HEK293 (cell line): ENCODE measurements at regions not wholly inside any gene's neighbourhood (a gene's known extent, or its start where the extent isn't known, plus 50 kb on each side); places are given as distances from the start of the nearest gene placed in this dataset.

Source experiments
- BCL11A ChIP-seq: fragments of 450-650 bp; formaldehyde crosslinking; IDR thresholded peaks from 2 replicates; pipeline ENCODE4 v1.5.1; 2016; ENCODE audit warnings: low read depth, missing biosample characterization, missing genetic modification characterization
- FEZF1 ChIP-seq: fragments of 450-650 bp; formaldehyde crosslinking; IDR thresholded peaks from 2 replicates; pipeline ENCODE4 v1.5.1; 2016; ENCODE audit warnings: missing biosample characterization, missing genetic modification characterization
- ZFP3 ChIP-seq: fragments of 450-650 bp; formaldehyde crosslinking; IDR thresholded peaks from 2 replicates; pipeline ENCODE4 v1.5.1; 2016; ENCODE audit warnings: low read depth, missing biosample characterization, missing genetic modification characterization
- ZNF350 ChIP-seq: fragments of 450-650 bp; formaldehyde crosslinking; IDR thresholded peaks from 2 replicates; pipeline ENCODE4 v1.5.0; 2017; ENCODE audit warnings: missing biosample characterization, mild to moderate bottlenecking, missing genetic modification characterization
- ZNF391 ChIP-seq: fragments of 450-650 bp; formaldehyde crosslinking; IDR thresholded peaks from 2 replicates; pipeline ENCODE4 v1.5.1; 2016; ENCODE audit warnings: low read depth, missing biosample characterization, missing genetic modification characterization, borderline replicate concordance
- ZNF544 ChIP-seq: fragments of 450-650 bp; formaldehyde crosslinking; IDR thresholded peaks from 2 replicates; pipeline ENCODE4 v1.5.0; 2017; ENCODE audit warnings: missing biosample characterization, missing genetic modification characterization
- ZNF654 ChIP-seq: fragments of 450-650 bp; formaldehyde crosslinking; IDR thresholded peaks from 2 replicates; pipeline ENCODE4 v1.5.1; 2016; ENCODE audit warnings: low read depth, missing biosample characterization, missing genetic modification characterization
- ZNF660 ChIP-seq: fragments of 450-650 bp; IDR thresholded peaks from 2 replicates; pipeline ENCODE4 v1.5.1; 2018; ENCODE audit warnings: missing biosample characterization, mild to moderate bottlenecking, missing genetic modification characterization
- TF ChIP-seq, protein P1 (sequence below): fragments of 450-650 bp; formaldehyde crosslinking; IDR thresholded peaks from 2 replicates; pipeline ENCODE4 v1.5.1; 2016; ENCODE audit warnings: missing biosample characterization, missing genetic modification characterization, borderline replicate concordance
- TF ChIP-seq, protein P2 (sequence below): fragments of 450-650 bp; formaldehyde crosslinking; IDR thresholded peaks from 2 replicates; pipeline ENCODE4 v1.5.1; 2016; ENCODE audit warnings: missing biosample characterization, missing genetic modification characterization
- TF ChIP-seq, protein P3 (sequence below): fragments of 450-650 bp; formaldehyde crosslinking; IDR thresholded peaks from 2 replicates; pipeline ENCODE4 v1.5.1; 2016; ENCODE audit warnings: missing biosample characterization, missing genetic modification characterization, low read depth
- TF ChIP-seq, protein P4 (sequence below): fragments of 450-650 bp; formaldehyde crosslinking; IDR thresholded peaks from 2 replicates; pipeline ENCODE4 v1.5.1; 2016; ENCODE audit warnings: missing biosample characterization, missing genetic modification characterization

DNA sequence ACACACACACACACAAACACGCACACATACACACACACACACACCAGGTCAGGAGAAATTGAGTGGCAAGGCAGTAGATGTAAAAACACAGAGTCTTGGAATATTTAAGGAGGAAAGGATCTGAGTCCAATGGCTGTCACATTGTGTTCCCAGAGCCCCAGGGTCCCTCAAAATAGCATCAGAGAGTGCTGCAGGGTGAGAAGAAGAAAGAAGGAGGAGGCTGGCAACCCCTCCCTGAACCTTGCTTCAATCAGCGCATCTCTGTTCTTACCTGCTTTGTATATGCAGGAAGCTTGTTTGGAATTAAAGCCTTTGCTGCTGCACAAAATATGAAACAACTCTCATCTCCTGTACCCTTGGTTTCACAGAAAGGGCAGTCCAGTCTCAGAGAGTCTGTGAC, 406.5 kb downstream of the MIAT start:
- TF ChIP-seq, protein P1, sequence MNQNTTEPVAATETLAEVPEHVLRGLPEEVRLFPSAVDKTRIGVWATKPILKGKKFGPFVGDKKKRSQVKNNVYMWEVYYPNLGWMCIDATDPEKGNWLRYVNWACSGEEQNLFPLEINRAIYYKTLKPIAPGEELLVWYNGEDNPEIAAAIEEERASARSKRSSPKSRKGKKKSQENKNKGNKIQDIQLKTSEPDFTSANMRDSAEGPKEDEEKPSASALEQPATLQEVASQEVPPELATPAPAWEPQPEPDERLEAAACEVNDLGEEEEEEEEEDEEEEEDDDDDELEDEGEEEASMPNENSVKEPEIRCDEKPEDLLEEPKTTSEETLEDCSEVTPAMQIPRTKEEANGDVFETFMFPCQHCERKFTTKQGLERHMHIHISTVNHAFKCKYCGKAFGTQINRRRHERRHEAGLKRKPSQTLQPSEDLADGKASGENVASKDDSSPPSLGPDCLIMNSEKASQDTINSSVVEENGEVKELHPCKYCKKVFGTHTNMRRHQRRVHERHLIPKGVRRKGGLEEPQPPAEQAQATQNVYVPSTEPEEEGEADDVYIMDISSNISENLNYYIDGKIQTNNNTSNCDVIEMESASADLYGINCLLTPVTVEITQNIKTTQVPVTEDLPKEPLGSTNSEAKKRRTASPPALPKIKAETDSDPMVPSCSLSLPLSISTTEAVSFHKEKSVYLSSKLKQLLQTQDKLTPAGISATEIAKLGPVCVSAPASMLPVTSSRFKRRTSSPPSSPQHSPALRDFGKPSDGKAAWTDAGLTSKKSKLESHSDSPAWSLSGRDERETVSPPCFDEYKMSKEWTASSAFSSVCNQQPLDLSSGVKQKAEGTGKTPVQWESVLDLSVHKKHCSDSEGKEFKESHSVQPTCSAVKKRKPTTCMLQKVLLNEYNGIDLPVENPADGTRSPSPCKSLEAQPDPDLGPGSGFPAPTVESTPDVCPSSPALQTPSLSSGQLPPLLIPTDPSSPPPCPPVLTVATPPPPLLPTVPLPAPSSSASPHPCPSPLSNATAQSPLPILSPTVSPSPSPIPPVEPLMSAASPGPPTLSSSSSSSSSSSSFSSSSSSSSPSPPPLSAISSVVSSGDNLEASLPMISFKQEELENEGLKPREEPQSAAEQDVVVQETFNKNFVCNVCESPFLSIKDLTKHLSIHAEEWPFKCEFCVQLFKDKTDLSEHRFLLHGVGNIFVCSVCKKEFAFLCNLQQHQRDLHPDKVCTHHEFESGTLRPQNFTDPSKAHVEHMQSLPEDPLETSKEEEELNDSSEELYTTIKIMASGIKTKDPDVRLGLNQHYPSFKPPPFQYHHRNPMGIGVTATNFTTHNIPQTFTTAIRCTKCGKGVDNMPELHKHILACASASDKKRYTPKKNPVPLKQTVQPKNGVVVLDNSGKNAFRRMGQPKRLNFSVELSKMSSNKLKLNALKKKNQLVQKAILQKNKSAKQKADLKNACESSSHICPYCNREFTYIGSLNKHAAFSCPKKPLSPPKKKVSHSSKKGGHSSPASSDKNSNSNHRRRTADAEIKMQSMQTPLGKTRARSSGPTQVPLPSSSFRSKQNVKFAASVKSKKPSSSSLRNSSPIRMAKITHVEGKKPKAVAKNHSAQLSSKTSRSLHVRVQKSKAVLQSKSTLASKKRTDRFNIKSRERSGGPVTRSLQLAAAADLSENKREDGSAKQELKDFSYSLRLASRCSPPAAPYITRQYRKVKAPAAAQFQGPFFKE (tag by site-specific recombination) = no peak
- TF ChIP-seq, protein P2, sequence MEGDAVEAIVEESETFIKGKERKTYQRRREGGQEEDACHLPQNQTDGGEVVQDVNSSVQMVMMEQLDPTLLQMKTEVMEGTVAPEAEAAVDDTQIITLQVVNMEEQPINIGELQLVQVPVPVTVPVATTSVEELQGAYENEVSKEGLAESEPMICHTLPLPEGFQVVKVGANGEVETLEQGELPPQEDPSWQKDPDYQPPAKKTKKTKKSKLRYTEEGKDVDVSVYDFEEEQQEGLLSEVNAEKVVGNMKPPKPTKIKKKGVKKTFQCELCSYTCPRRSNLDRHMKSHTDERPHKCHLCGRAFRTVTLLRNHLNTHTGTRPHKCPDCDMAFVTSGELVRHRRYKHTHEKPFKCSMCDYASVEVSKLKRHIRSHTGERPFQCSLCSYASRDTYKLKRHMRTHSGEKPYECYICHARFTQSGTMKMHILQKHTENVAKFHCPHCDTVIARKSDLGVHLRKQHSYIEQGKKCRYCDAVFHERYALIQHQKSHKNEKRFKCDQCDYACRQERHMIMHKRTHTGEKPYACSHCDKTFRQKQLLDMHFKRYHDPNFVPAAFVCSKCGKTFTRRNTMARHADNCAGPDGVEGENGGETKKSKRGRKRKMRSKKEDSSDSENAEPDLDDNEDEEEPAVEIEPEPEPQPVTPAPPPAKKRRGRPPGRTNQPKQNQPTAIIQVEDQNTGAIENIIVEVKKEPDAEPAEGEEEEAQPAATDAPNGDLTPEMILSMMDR = no peak
- TF ChIP-seq ZFP3 (no peak), ZNF544 (tag by site-specific recombination) (no peak), ZNF391 (no peak), ZNF350 (tag by site-specific recombination) (no peak), ZNF654 (no peak), BCL11A (tag by site-specific recombination) (no peak), ZNF660 (no peak), FEZF1 (tag by site-specific recombination) (no peak)
- TF ChIP-seq, protein P3, sequence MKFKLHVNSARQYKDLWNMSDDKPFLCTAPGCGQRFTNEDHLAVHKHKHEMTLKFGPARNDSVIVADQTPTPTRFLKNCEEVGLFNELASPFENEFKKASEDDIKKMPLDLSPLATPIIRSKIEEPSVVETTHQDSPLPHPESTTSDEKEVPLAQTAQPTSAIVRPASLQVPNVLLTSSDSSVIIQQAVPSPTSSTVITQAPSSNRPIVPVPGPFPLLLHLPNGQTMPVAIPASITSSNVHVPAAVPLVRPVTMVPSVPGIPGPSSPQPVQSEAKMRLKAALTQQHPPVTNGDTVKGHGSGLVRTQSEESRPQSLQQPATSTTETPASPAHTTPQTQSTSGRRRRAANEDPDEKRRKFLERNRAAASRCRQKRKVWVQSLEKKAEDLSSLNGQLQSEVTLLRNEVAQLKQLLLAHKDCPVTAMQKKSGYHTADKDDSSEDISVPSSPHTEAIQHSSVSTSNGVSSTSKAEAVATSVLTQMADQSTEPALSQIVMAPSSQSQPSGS (tag by site-specific recombination) = no peak
- TF ChIP-seq, protein P4, sequence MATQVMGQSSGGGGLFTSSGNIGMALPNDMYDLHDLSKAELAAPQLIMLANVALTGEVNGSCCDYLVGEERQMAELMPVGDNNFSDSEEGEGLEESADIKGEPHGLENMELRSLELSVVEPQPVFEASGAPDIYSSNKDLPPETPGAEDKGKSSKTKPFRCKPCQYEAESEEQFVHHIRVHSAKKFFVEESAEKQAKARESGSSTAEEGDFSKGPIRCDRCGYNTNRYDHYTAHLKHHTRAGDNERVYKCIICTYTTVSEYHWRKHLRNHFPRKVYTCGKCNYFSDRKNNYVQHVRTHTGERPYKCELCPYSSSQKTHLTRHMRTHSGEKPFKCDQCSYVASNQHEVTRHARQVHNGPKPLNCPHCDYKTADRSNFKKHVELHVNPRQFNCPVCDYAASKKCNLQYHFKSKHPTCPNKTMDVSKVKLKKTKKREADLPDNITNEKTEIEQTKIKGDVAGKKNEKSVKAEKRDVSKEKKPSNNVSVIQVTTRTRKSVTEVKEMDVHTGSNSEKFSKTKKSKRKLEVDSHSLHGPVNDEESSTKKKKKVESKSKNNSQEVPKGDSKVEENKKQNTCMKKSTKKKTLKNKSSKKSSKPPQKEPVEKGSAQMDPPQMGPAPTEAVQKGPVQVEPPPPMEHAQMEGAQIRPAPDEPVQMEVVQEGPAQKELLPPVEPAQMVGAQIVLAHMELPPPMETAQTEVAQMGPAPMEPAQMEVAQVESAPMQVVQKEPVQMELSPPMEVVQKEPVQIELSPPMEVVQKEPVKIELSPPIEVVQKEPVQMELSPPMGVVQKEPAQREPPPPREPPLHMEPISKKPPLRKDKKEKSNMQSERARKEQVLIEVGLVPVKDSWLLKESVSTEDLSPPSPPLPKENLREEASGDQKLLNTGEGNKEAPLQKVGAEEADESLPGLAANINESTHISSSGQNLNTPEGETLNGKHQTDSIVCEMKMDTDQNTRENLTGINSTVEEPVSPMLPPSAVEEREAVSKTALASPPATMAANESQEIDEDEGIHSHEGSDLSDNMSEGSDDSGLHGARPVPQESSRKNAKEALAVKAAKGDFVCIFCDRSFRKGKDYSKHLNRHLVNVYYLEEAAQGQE = no peak
